H1 (cell line): ENCODE measurements at regions not wholly inside any gene's neighbourhood (a gene's known extent, or its start where the extent isn't known, plus 50 kb on each side); places are given as distances from the start of the nearest gene placed in this dataset.

Experiments
- CTCF ChIA-PET: fragments of 300-600 bp; sonication (Branson Sonifier 250); formaldehyde crosslinking; loops from one replicate; lab custom pipeline; 2021; ENCODE audit not compliant: partially characterized antibody; lab: Charles Lee
- POLR2A ChIA-PET: fragments of 300-600 bp; sonication (Branson Sonifier 250); formaldehyde crosslinking; loops from one replicate; lab custom pipeline; 2021; ENCODE audit warnings: inconsistent platforms; ENCODE audit not compliant: partially characterized antibody; lab: Charles Lee
- DNase-seq, 2 experiments: peaks; one replicate each; pipeline versions ENCODE4 v3.0.0 to v3.0.0-alpha.2; 2010 to 2022; ENCODE audit warnings: low spot score in 2 of 2, low read depth in 1 of 2, mixed read lengths in 1 of 2
- FAIRE-seq: peaks from 2 replicates; lab custom pipeline; 2011; peaks lifted over from hg19 to GRCh38; lab: Jason Lieb, UNC
- H2AFZ ChIP-seq: 2 replicates; pipeline ENCODE4 v1.8.1; 2012; ENCODE audit warnings: low read length, inconsistent platforms
- H2AK5ac ChIP-seq: 2 replicates; pipeline ENCODE4 v1.6.1; 2013; ENCODE audit warnings: low read depth, low read length
- H2BK120ac ChIP-seq: replicated peaks from 2 replicates; pipeline ENCODE3; 2013; ENCODE audit warnings: low read depth, low read length, inconsistent platforms
- H2BK12ac ChIP-seq: 2 replicates; pipeline ENCODE4 v1.6.1; 2013; ENCODE audit warnings: low read depth, low read length
- H2BK15ac ChIP-seq: 2 replicates; pipeline ENCODE4 v1.6.1; 2013; ENCODE audit warnings: low read length
- H2BK20ac ChIP-seq: 2 replicates; pipeline ENCODE4 v1.6.1; 2013; ENCODE audit warnings: low read length
- H2BK5ac ChIP-seq: 2 replicates; pipeline ENCODE4 v1.6.1; 2013; ENCODE audit warnings: low read depth, low read length
- H3K14ac ChIP-seq: 2 replicates; pipeline ENCODE4 v1.6.1; 2013; ENCODE audit warnings: inconsistent platforms; ENCODE audit not compliant: insufficient read length
- H3K18ac ChIP-seq: 2 replicates; pipeline ENCODE4 v1.6.1; 2013; ENCODE audit warnings: low read length; ENCODE audit errors: extremely low read depth
- H3K23ac ChIP-seq: 2 replicates; pipeline ENCODE4 v1.6.1; 2013; ENCODE audit warnings: inconsistent platforms; ENCODE audit not compliant: insufficient read length
- H3K23me2 ChIP-seq: 2 replicates; pipeline ENCODE4 v1.6.1; 2013; ENCODE audit warnings: low read depth, low read length
- H3K27ac ChIP-seq: 2 replicates; pipeline ENCODE4 v1.6.1; 2011; ENCODE audit warnings: low read depth, low read length, inconsistent platforms
- H3K27me3 ChIP-seq, 4 experiments: replicated peaks in 1 of 4; 1 replicate in 1 of 4; 2 replicates in 3 of 4; pipeline versions ENCODE4 v1.6.1 to v1.8.1; 2011 to 2013; ENCODE audit warnings: low read length in 3 of 4, mild to moderate bottlenecking in 3 of 4, inconsistent platforms in 2 of 4, mixed read lengths in 2 of 4, moderate library complexity in 1 of 4; ENCODE audit not compliant: control insufficient read depth in 3 of 4, insufficient read depth in 3 of 4; ENCODE audit errors: extremely low read depth in 1 of 4
- H3K36me3 ChIP-seq, 4 experiments: 2 replicates each; pipeline versions ENCODE4 v1.6.1 to v1.8.1; 2011 to 2013; ENCODE audit warnings: mild to moderate bottlenecking in 4 of 4, low read length in 3 of 4, moderate library complexity in 2 of 4, control low read depth in 1 of 4, inconsistent platforms in 1 of 4; ENCODE audit not compliant: insufficient read depth in 4 of 4, control insufficient read depth in 2 of 4
- H3K4ac ChIP-seq: replicated peaks from 2 replicates; pipeline ENCODE3; 2013; ENCODE audit warnings: low read length, low read depth, mixed read lengths, inconsistent platforms; ENCODE audit not compliant: insufficient read length
- H3K4me1 ChIP-seq, 4 experiments: replicated peaks in 1 of 4; 1 replicate in 1 of 4; 2 replicates in 3 of 4; pipeline versions ENCODE4 v1.6.1 to v1.8.1; 2011 to 2013; ENCODE audit warnings: low read length in 3 of 4, inconsistent platforms in 2 of 4, mixed read lengths in 1 of 4; ENCODE audit not compliant: insufficient read depth in 4 of 4, control insufficient read depth in 3 of 4
- H3K4me2 ChIP-seq, 2 experiments: 2 replicates each; pipeline versions ENCODE4 v1.6.1 to v1.8.1; 2011 to 2013; ENCODE audit warnings: low read depth in 2 of 2, low read length in 2 of 2, control low read depth in 1 of 2, inconsistent platforms in 1 of 2, mild to moderate bottlenecking in 1 of 2; ENCODE audit not compliant: insufficient read depth in 1 of 2
- H3K4me3 ChIP-seq, 4 experiments: fragments of 200-600, 300-600 bp in 1 of 4; sonication (generic), shearing (Covaris generic), sonication (Bioruptor Twin) in 1 of 4; 2 replicates each; pipeline versions ENCODE4 v1.5.1 to v1.8.1; 2011 to 2016; ENCODE audit warnings: low read length in 4 of 4, low read depth in 3 of 4, control low read depth in 2 of 4, inconsistent platforms in 2 of 4, mild to moderate bottlenecking in 2 of 4, mixed read lengths in 1 of 4, moderate library complexity in 1 of 4; ENCODE audit not compliant: insufficient read depth in 2 of 4; ENCODE audit errors: extremely low read depth in 1 of 4
- H3K56ac ChIP-seq: replicated peaks from 2 replicates; pipeline ENCODE3; 2013; ENCODE audit warnings: low read depth, mild to moderate bottlenecking, mixed read lengths, low read length, inconsistent platforms; ENCODE audit not compliant: insufficient read length
- H3K79me1 ChIP-seq: 2 replicates; pipeline ENCODE4 v1.6.1; 2013; ENCODE audit warnings: low read depth, low read length, control low read depth
- H3K79me2 ChIP-seq, 2 experiments: 2 replicates each; pipeline versions ENCODE4 v1.6.1 to v1.8.1; 2012 to 2013; ENCODE audit warnings: low read length in 2 of 2, mild to moderate bottlenecking in 2 of 2, inconsistent platforms in 1 of 2; ENCODE audit not compliant: insufficient read depth in 2 of 2, control insufficient read depth in 1 of 2
- H3K9ac ChIP-seq, 4 experiments: replicated peaks in 1 of 4; 1 replicate in 1 of 4; 2 replicates in 3 of 4; pipeline versions ENCODE4 v1.6.1 to v1.8.1; 2011 to 2013; ENCODE audit warnings: low read depth in 3 of 4, low read length in 3 of 4, control low read depth in 2 of 4, mild to moderate bottlenecking in 2 of 4, moderate library complexity in 2 of 4, inconsistent platforms in 1 of 4; ENCODE audit errors: extremely low read depth in 1 of 4
- H3K9me3 ChIP-seq, 2 experiments: 2 replicates each; pipeline versions ENCODE4 v1.6.1 to v1.8.1; 2012 to 2013; ENCODE audit warnings: mild to moderate bottlenecking in 2 of 2, moderate library complexity in 2 of 2, control low read depth in 1 of 2, inconsistent platforms in 1 of 2, low read depth in 1 of 2, low read length in 1 of 2, mixed read lengths in 1 of 2; ENCODE audit not compliant: insufficient read depth in 2 of 2
- H4K20me1 ChIP-seq, 2 experiments: replicated peaks in 1 of 2; 2 replicates each; pipeline versions ENCODE3 to v1.8.1; 2011 to 2013; ENCODE audit warnings: inconsistent platforms in 2 of 2, low read length in 2 of 2, mild to moderate bottlenecking in 1 of 2; ENCODE audit not compliant: insufficient read depth in 2 of 2, control insufficient read depth in 1 of 2
- H4K5ac ChIP-seq: 2 replicates; pipeline ENCODE4 v1.6.1; 2013; ENCODE audit warnings: low read length, low read depth, mixed read lengths, inconsistent platforms; ENCODE audit not compliant: insufficient read length
- H4K8ac ChIP-seq: 2 replicates; pipeline ENCODE4 v1.8.0; 2013; ENCODE audit warnings: mild to moderate bottlenecking, moderate library complexity, low read length, inconsistent platforms; ENCODE audit not compliant: insufficient read depth; ENCODE audit errors: extremely low read depth
- H4K91ac ChIP-seq: replicated peaks from 2 replicates; pipeline ENCODE3; 2013; ENCODE audit warnings: low read length, mixed read lengths, inconsistent platforms; ENCODE audit not compliant: insufficient read length
- CHD2 ChIP-seq: IDR thresholded peaks from 2 replicates; pipeline ENCODE4 v1.6.1; 2012; ENCODE audit warnings: low read length, improper control_type of control experiment
- EP300 ChIP-seq, 2 experiments: IDR thresholded peaks; 1 replicate in 1 of 2; 2 replicates in 1 of 2; pipeline ENCODE4 v1.6.1; 2011 to 2012; ENCODE audit warnings: low read depth in 2 of 2, low read length in 2 of 2, mild to moderate bottlenecking in 2 of 2, borderline replicate concordance in 1 of 2, inconsistent platforms in 1 of 2, moderate library complexity in 1 of 2
- KDM1A ChIP-seq: fragments of 200-600, 300-600 bp; sonication (generic); IDR thresholded peaks from 2 replicates; pipeline ENCODE4 v1.7.1; 2016; ENCODE audit warnings: mild to moderate bottlenecking, low read length, borderline replicate concordance
- RFX5 ChIP-seq: IDR thresholded peaks from 2 replicates; pipeline ENCODE4 v1.6.1; 2011; ENCODE audit warnings: low read depth, low read length, improper control_type of control experiment, borderline replicate concordance
- SAP30 ChIP-seq: fragments of 300-600 bp; sonication (generic); IDR thresholded peaks from 2 replicates; pipeline ENCODE4 v1.7.1; 2012; ENCODE audit warnings: low read length, moderate library complexity, mild to moderate bottlenecking, inconsistent platforms; ENCODE audit not compliant: insufficient read depth, insufficient replicate concordance
- SIX5 ChIP-seq: IDR thresholded peaks from 2 replicates; pipeline ENCODE4 v1.6.1; 2011; ENCODE audit warnings: mild to moderate bottlenecking, low read depth, low read length
- SP4 ChIP-seq: IDR thresholded peaks from 2 replicates; pipeline ENCODE4 v1.6.1; 2012; ENCODE audit warnings: low read length, inconsistent platforms
- TAF1 ChIP-seq: IDR thresholded peaks from 2 replicates; pipeline ENCODE4 v1.6.1; 2011; ENCODE audit warnings: mild to moderate bottlenecking, low read depth, low read length
- WGBS, 2 experiments: shearing (Covaris generic) in 1 of 2; methylation state at CpG; one replicate each; pipeline versions ENCODE4 v1.1.6 to v1.1.7; 2013 to 2015; ENCODE audit warnings: low lambda C conversion rate in 2 of 2, mixed read lengths in 2 of 2, inconsistent platforms in 1 of 2, low coverage in 1 of 2, missing lambda C conversion rate in 1 of 2; ENCODE audit not compliant: insufficient replicate concordance in 2 of 2, insufficient coverage in 1 of 2, insufficient read length in 1 of 2; ENCODE audit errors: extremely low coverage in 1 of 2, missing lambda C conversion rate in 1 of 2; 5-methylcytosine and 5-hydroxymethylcytosine counted together

GRCh38 chr10:31625566-31625965 is 303.1 kb downstream of the ARHGAP12 start:
- DNase-seq (no peak), FAIRE-seq (no peak)
- H2BK5ac ChIP-seq, result no peak overlapping the region
- no peaks in the 10 kb centered on the region for H3K79me2 ChIP-seq
- H3K27me3 ChIP-seq, result no peaks in the 10 kb centered on the region
- no peak overlapping the region for H2AK5ac ChIP-seq
- no peak overlapping the region for H4K8ac ChIP-seq
- H3K4me2 ChIP-seq, result no peak overlapping the region
- CTCF ChIA-PET, result no interaction called here
- H2AFZ ChIP-seq, result no peak overlapping the region
- no peak overlapping the region for H2BK15ac ChIP-seq
- H3K18ac ChIP-seq, result no peak overlapping the region
- no peak overlapping the region for H3K9ac ChIP-seq
- no peak overlapping the region for H3K14ac ChIP-seq
- H3K4me1 ChIP-seq, result peaks cover 0 to 1% (median 0%) of the 10 kb centered on the region in 4 experiments; a peak in 1 of 7 replicates
- H3K79me1 ChIP-seq, result no peaks in the 10 kb centered on the region
- H4K5ac ChIP-seq, result no peak overlapping the region
- no peak overlapping the region for H2BK120ac ChIP-seq
- H2BK12ac ChIP-seq, result no peak overlapping the region
- peaks cover 4 to 13% of the 10 kb centered on the region in 2 experiments; a peak in 3 of 4 replicates for H3K9me3 ChIP-seq
- no peaks in the 10 kb centered on the region; a peak in 1 of 8 replicates for H3K36me3 ChIP-seq
- H3K23ac ChIP-seq, result no peak overlapping the region
- H3K56ac ChIP-seq, result no peak overlapping the region
- H2BK20ac ChIP-seq, result no peak overlapping the region
- TF ChIP-seq SIX5 (no peak), EP300 (IDR thresholded peaks at IDR 0.05; ENCODE audit: borderline replicate concordance in 1 of 2, low read depth in 2 of 2, low read length in 2 of 2) (no peak), TAF1 (no peak), RFX5 (no peak), SP4 (no peak), CHD2 (no peak), KDM1A (no peak), SAP30 (no peak)
- WGBS, 2 experiments, result 89% methylated on average over 4 of the region's 4 CpGs; no CpG with 5 or more reads in 1 of the 2 experiments
- no peak overlapping the region for H3K27ac ChIP-seq
- POLR2A ChIA-PET, result no interaction called here
- no peak overlapping the region for H3K4me3 ChIP-seq
- no peaks in the 10 kb centered on the region for H3K23me2 ChIP-seq
- no peak overlapping the region for H3K4ac ChIP-seq
- H4K91ac ChIP-seq, result no peak overlapping the region
- H4K20me1 ChIP-seq, result no peaks in the 10 kb centered on the region
